NCI-H146 (cell line): ENCODE measurements at regions not wholly inside any gene's neighbourhood (a gene's known extent, or its start where the extent isn't known, plus 50 kb on each side); places are given as distances from the start of the nearest gene placed in this dataset.
"Not testable (repeated sequence)": the region's sequence is repeated elsewhere in the genome, so short reads cannot be mapped to it uniquely, and the experiment has no call there.

Experiments used
- DNase-seq: peaks from one replicate; lab custom pipeline; 2025; lab: John Stamatoyannopoulos, UW

DNA sequence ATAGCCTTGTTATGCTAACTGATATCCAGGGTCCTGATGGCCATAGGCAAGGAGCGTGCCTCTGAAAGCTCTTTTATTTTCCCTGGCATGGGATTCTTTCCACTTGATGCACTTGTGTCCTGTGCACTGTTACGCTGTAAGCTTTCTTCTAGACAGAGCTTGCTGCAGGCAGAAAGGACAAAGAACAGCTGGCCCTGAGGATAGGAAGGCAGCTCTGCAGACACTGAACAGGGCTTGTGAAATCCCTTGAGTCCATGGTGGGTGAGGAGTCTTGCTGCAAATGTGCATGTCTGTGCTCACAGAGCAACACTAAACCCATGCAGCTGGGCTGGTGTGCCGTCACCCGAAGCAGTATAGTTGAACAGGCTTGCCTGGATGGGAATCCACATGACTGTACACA lies 126.6 kb downstream of the AKAP11 start:
- DNase-seq: no peak

DNA sequence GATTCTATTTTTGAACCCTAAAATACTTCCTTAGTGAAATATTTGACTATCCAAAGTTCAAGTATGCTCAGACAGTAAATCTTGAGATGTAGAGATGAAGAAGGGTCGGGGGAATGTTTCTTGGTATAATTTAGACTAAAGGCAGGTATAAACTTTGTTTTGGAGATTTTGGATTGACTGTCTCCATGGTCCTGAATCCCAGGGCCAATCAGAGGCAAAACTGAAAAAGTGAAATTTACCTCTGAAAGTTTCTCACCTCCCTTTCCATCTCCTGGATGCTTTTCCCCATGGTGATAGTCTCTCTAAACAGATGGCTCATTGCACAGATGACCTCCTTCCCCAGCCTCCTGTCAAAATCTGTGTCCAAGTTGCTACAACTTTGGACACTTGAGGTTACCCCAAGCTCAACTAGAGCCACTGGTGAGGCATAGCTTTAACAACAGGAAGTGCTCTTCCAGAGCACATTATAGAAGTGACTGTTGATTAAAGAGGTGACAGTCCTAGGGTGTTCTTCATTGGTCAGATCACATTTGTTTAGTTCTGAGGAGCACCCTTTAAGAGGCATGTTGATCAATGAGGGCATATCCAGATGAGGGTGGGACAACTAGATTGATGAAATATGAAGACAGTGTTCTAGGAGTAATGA lies 128.4 kb downstream of the AKAP11 start:
- no peak for DNase-seq

DNA sequence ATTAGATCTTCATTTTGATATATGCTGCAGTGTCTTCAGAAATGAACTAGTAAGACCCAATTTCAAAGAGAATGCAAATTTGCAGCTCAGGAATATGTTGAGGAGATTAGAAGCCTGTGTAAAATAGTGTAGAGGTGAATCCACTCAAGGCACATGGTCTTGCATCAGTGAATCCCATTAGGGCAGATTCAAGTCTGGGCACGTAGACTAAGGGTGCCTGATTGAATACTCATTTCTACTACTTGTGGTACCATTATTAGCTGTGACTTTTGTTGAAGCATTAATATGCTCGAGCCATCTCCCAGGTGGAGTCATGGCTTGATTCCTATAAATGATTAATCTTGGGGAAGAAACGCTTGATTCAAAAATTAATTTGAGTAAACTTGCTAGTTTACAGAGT lies 129.4 kb downstream of the AKAP11 start:
- no peak for DNase-seq

DNA sequence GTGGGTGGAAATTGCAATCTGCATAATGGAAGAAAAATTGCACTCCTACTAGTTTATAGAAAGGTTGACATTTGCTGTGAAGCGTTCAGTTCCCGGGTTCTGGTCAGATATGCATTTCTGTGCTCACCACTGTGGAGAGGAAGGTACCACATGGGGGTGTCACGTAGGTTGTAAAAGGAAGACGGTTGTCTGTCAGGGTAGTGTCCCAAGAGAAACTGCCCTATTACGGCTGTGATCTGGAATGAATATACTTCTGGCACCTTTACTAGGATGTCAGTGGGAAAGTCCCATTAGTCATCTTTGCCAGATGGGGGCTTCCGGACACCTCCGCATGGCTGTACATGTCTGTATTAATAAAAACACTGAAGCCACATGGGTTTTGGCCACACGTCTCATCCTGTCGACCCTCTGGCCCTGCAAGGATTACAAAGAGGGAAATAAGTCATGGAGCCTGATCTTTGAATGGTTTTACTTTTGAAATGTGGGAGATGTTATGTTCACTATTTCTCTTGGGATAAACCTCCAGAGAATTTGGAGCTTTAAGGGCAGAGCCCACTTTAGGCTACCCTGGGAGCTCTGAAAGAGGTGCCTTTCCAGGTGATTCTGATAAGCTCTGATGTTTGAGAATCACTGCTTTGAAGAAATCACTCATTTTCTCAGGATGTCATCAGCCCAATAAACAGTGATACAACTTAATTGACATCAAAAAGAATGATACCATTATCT lies 133.9 kb downstream of the AKAP11 start:
- DNase-seq: no peak

DNA sequence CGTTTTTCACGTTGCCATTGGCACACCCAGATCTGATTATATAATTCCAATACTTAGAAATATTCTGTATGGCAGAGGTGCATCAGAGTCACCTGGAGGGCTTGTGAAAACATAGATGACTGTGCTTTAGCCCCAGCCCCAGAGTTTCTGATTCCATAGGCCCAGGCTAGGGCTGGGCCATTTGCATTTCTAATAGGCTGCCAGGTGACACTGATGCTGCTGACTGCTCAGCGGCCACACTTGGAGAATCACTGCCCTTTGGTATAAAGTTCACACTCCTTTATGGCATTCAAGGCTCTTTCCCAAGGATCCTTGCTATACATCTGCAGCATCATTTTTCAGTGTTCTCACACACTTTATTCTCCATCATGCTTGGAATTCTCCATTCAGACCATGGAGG lies 137.1 kb downstream of the AKAP11 start:
- no peak for DNase-seq

DNA sequence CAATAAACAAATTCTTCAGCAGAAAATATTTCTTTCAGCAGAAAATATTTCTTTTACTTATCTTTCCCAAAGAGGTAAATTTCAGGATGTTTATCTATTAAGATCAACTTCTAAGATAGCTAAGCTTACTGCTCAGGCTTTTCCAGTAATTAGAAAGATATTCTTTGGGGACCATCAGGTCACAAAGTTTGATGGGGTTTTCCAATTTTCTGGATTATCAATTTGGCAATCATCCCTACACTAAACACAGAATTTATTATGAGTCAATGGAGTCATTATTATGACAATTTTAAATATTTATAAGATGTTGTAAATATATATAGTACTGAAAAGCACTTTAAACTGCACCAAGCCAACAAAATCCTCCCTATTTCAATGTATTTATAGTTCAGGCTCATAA lies 137.6 kb downstream of the AKAP11 start:
- DNase-seq: no peak

DNA sequence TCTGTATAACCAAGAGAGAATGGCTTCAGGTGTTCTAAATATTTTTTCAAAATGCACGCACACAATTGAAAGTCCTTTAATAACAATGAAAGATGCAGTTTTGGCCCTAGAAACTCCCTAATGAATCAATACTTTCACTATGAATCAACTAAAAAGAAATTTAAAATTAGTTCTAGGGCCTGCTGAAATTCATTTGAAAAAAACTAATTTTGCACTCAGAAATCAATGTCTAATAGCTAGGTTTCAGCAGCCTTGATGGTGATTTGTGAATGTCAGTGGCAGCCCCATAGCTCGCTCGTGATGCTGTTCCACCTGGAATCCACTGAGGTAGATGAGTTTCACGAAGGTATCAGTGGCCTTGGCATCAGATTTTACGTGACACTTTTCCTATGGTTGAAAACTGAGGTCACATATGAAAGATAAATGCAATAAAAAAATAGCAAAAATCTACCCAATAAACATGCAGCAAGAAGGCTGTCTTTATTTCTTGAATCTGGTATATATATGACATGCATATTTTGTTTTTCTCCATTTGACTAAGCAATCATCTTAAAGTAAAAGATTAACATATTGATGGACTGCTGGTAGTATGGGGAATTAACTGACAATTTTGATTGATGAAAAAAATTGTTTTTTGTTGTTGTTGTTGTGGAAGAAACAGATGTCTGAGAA lies 141.0 kb downstream of the AKAP11 start:
- no peak for DNase-seq

DNA sequence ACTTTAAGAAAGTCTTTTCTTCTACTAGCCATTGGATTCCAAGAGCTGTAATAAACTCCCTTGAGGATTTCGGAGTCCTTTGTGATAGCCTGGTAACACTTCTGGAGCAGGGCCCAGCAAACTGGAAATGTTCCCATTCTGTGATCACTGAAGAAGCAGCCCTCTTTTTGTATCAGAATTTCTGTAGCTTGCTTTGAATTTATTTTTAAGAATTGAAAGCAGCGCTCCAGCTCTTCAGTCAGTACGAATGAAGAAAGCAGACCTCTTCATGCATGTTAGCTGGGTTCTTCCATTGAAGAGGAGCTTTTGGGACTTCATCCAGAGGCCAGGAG lies 141.5 kb downstream of the AKAP11 start:
- no peak for DNase-seq

DNA sequence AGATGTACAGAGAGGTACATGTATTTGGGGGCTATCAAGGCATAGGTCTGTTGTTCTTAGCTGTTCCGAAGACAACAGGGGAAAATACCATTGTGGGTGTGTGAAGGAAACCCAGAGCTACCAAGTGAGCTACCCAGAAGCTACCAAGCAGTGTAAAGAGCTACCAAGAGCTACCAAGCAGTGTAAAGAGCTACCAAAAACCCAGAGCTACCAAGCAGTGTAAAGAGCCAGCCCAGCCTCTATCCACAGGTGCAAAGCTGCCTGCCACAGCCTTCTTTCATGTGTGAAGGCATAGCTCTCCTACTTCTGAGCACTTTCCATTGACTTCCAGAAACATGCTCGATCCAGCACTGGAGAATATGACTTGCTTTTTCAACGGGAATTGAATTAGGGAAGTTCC lies 145.7 kb downstream of the AKAP11 start:
- DNase-seq: no peak

DNA sequence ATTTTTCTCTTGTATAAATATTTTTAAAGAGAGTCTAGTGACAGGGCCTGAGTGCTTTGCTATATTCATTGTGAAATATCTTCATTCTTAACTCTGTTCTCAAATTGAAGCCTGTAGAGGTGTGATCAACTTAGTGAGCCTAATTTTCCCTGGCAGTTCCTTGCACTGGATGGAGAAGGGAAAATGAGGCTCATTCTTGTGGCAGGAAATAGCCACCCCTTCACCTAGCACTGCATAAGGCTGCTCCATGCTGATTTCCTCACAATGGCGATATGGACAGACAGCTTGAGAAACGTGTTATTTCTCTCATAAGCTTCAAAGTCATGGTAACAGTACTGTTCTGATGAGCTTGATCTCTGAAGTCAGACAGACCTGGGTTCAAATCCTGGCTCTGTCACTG lies 146.2 kb downstream of the AKAP11 start:
- no peak for DNase-seq

DNA sequence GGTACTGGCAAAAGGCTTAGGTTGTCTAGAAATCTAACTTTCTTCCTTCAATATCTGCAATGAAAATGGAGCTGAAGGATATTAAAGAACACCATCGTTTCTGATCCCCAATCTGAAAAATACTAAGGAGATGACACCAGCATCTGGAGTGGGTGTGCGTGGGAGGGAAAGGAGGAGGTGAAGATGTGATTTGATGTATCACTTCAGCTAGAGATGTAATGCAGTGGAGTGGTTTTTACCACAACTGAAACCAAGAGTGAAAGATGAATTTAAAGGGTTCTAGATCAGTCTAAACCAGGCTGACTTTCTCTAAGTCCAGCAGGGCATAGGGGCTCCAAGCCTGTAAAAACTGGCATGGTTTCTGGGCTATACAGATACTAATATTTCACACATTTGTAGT lies 148.4 kb downstream of the AKAP11 start:
- no peak for DNase-seq

DNA sequence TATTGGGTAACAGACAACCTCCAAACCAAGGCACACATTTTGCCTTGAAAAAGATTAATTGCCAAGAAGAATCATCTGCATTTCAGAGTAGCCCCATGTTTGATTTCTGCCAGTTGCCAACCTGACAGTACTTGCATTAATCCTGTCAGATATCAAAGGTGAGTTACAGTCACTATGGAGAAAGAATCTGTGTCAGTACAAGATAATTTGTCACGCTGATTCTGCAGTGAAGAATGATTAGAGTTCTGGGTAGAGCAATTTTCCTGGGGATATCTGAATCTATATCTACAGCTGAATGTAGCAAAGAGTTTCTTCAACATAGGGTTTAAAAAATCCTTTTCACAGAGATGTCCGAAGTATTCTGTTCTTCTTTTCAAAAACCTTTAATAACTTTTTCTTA lies 150.7 kb downstream of the AKAP11 start:
- DNase-seq: no peak

DNA sequence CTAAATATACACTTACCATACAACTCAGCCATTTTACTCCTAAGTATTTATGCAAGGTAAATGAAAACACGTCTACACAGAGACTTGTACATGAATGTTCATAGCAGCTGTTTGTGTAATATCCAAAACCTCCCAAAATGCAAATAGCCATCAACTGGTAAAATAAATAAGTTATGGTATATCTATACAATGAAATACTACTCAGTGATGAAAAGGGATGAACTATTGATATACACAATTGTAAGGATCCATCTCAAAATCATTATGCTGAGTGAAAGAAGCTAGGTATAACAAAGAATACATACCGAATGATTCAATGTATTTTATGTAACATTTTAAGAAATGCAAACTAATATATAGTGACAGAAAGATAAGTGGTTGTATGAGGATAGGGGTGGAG lies 149.8 kb upstream of the TNFSF11 start:
- no peak for DNase-seq

DNA sequence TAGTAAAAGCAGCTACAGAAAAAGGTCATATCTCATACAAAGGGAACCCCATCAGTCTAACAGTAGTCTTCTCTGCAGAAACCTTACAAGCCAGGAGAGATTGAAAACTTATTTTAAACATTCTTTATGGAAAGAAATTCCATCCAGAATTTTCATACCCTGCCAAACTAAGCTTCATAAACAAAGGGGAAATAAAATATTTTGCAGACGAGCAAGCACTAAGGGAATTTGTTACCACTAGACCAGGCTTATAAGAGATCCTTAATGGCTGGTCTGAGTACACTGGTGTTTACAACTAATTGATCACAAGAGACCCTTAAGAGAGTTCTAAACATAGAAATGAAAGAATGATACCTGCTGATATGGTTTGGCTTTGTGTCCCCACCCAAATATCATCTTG lies 128.6 kb upstream of the TNFSF11 start:
- DNase-seq: no peak

DNA sequence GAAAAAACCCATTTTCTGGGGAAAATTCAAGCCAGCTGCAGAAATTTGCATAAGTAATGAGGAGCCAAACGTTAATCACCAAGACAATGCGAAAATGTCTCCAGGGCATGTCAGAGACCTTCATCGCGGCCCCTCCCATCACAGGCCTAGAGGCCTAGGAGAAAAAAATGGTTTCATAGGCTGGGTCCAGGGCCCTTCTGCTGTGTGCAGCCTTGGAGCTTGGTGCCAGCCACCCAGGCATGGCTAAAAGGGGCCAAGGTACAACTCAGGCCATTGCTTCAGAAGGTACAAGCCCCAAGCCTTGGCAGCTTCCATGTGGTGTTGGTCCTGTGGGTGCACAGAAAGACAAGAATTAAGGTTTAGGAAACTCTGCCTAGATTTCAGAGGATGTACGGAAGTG lies 127.4 kb upstream of the TNFSF11 start:
- not testable (repeated sequence) for DNase-seq

DNA sequence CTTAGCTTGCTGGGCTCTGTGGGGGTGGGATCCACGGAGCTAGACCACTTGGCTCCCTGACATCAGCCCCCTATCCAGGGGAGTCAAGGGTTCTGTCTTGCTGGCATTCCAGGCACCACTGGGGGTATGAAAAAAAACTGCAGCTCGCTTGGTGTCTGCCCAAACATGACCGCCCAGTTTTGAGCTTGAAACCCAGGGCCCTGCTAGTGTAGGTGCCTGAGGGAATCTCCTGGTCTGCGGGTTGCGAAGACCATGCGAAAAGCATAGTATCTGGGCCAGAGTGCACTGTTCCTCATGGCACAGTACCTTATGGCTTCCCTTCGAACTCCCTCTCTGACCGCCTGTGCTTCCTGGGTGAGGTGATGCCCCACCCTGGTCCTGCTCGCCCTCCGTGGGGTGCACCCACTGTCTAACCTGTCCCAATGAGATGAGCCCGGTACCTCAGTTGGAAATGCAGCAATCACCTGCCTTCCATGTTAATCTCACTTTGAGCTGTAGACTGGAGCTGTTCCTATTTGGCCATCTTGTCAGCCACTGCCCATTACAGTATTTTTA lies 120.8 kb upstream of the TNFSF11 start:
- DNase-seq: no peak

DNA sequence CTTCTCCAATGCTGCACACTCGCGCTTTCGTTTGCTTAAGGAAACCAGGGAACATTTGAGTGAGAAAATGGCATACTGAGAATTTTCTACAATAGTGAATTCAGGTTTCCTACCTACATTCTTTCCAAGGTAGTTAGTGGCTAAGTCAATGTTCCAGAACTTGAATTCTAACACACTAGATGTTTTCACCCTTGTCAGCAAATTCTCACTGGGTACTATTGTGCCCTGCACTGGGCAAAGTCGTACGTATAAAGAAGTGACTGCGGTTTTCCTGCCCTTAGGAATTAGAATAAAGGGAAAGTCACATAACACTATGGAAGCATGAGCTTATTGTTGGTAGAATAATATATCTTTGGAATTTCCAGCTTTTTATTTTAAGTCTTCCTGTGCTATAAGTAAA lies 119.2 kb upstream of the TNFSF11 start:
- no peak for DNase-seq

DNA sequence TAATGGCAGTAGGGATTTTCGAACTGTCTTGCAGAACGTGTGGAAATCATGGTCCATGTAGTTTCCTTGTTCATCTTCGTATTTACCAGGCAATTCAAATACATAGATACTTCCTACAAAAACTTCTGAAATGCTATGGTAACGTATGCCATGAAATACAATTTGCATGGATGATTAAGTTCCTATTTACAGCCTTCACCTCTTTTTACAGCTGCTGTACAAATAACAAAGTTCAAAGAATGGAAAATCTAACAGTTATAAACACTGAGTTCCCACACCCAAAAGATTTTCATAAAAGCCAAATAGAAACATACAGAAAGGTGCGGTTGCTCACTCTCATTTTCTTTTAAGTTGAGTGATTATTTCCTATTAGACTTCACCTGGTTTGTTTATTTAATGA lies 115.8 kb upstream of the TNFSF11 start:
- DNase-seq: no peak

DNA sequence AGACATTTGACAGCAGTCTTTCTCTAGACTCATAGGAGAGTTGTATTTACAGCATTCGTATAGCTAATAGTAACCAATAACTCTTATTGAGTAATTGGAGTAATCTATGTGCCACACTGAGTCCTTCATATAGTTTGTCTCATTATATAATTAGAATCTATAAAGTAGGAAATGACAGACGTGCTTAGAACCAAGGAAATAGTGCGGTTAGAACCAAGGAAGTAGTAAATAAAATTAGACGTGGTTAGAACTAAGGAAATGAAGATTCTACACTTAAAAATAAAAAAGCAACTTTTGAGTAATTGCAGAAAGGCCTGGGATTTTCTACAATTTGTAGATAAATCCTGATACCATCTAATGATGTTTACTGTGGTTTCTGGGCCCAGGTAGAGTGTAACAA lies 107.8 kb upstream of the TNFSF11 start:
- DNase-seq: no peak

DNA sequence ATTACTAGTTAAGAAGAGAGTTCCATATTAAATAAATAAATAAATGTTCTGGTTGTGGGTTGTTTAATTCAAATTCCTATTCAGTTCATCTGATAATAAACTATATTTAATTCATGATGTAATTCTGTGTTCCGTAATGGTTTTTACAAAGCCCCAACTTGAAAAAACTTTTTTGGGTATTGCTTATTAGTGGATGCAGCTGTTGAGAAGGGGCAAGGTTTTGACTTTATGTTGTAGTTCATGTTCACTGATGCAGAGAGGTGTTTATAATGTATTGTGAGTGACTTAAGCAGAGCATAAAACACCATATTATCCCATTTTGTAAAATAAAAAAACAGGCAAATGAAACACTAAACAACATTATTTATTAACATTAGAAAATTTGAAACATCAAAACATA lies 107.3 kb upstream of the TNFSF11 start:
- DNase-seq: no peak

DNA sequence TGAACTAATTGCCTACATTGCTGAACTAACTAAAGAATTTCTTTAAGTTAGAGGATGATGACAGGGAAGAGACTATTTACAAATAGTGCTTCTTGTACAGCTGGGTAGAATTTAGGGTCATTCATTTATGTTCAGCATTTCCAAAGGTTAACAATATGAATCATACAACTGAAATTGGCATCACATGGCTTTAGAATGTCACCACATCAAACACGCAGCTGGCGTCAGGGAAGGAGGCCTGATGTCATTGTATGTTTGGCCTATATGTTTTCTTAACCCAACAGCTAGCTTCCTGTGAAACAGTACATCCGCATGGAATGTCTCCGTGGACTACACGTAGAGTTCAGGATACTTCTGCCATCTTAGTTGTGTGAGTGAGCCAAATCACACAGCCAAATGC lies 99.0 kb upstream of the TNFSF11 start:
- no peak for DNase-seq

DNA sequence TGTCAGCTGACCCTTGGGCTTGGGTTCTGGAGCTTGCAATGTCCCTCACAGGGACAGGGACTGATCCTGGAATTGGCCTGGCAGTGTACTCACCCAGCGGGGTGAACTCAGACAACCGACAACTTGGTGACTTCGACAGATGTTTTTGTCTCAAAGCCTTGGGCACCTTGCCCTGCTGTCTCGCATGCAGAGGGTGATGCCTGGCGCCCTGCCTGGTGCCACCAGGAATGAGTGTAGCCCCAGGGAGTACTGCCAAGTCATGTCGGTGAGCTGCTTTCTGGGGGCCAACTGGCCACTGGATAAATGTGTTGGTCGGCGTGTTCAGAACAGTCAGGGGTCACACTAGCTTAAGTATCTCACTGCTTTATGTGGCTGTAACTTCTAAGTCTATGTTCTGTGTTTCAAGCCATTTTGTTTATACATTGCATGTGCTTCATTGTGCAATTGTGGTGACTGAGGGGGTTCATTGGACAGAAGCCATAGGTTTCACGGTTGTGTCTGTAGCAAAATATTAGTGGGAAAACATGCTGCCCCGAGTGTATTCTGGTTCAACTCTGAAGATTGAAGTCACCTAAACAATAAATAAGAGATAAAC lies 96.3 kb upstream of the TNFSF11 start:
- DNase-seq: no peak
